ENCODE measurements at regions not wholly inside any gene's neighbourhood (a gene's known extent, or its start where the extent isn't known, plus 50 kb on each side); places are given as distances from the start of the nearest gene placed in this dataset.

- TF ChIP-seq FOXK2 (IDR thresholded peaks at IDR 0.05) (no peak), SUZ12 (IDR thresholded peaks at IDR 0.05) (no peak), BHLHE40 (IDR thresholded peaks at IDR 0.05; ENCODE audit: borderline replicate concordance) (no peak), ARNT (IDR thresholded peaks at IDR 0.05) (no peak), FOXM1 (IDR thresholded peaks at IDR 0.05; ENCODE audit: borderline replicate concordance) (no peak), NFRKB (IDR thresholded peaks at IDR 0.05) (no peak), TARDBP (IDR thresholded peaks at IDR 0.05) (no peak), ELF4 (IDR thresholded peaks at IDR 0.05) (no peak), ZNF384 (IDR thresholded peaks at IDR 0.05) (no peak)
Observed at GRCh38 chr2:122519821-122520611, 764.6 kb downstream of the TSN start.

All from HEK293T (cell line).